ENCODE measurements at regions not wholly inside any gene's neighbourhood (a gene's known extent, or its start where the extent isn't known, plus 50 kb on each side); places are given as distances from the start of the nearest gene placed in this dataset.

GRCh38 chr20:52444455-52444854 lies 252.9 kb upstream of the ZFP64 start:
- ChIA-PET POLR2A (no interaction called here), CTCF (ENCODE audit: low intra/inter-chr PET ratio, low total read pairs) (no interaction called here)
- Histone ChIP-seq H3K27me3 (ENCODE audit: control insufficient read depth in 1 of 2, insufficient read depth in 2 of 2, low read length in 2 of 2) (no peaks in the 10 kb centered on the region), H3K9ac (ENCODE audit: insufficient read depth, low read depth, low read length) (no peak overlapping the region), H3K4me3 (replicated peaks in 1 of 3; ENCODE audit: insufficient read depth in 1 of 3, low read depth in 2 of 3, low read length in 3 of 3) (no peak overlapping the region), H3K79me2 (ENCODE audit: insufficient read depth, low read length) (no peaks in the 10 kb centered on the region), H3K36me3 (replicated peaks in 1 of 2; ENCODE audit: control insufficient read depth in 1 of 2, insufficient read depth in 2 of 2, low read length in 2 of 2) (no peaks in the 10 kb centered on the region), H3K4me2 (ENCODE audit: low read depth, low read length) (no peak overlapping the region), H3K27ac (ENCODE audit: extremely low read length, insufficient read depth, low read length) (no peak overlapping the region), H3K9me3 (ENCODE audit: low read length) (no peaks in the 10 kb centered on the region), H4K20me1 (ENCODE audit: insufficient read depth, low read length) (no peaks in the 10 kb centered on the region), H3K4me1 (ENCODE audit: insufficient read depth, low read length) (no peaks in the 10 kb centered on the region), H2AFZ (ENCODE audit: low read length) (no peak overlapping the region)
- intact Hi-C loops (cut with micrococcal nuclease; ENCODE audit: unreplicated experiment) (no loop called here), in situ Hi-C loops (cut with HindIII; ENCODE audit: extremely low pct_ligation_motif_present, low pct_unique_long_range_greater_than_20kb) (no loop called here)
- FAIRE-seq (no peak), DNase-seq (ENCODE audit: low spot score) (no peak), ATAC-seq (no peak)
- BruUV-seq (replicated peaks), result no TSS peak
- 5% methylated on average over 1 of the region's 1 CpG for WGBS (ENCODE audit: low lambda C conversion rate)
- no peak for TF ChIP-seq NFE2L1 (CRISPR knock-in tag; IDR thresholded peaks at IDR 0.05; ENCODE audit: borderline replicate concordance)
- no peak for TF ChIP-seq SKI (IDR thresholded peaks at IDR 0.05; ENCODE audit: partially characterized antibody)
- no peak for TF ChIP-seq EZH2 (conservative IDR thresholded peaks at IDR 0.05; ENCODE audit: low read depth, low read length)
- no peak for TF ChIP-seq RXRA (CRISPR knock-in tag; IDR thresholded peaks at IDR 0.05)
- no peak for TF ChIP-seq ZHX2 (IDR thresholded peaks at IDR 0.05; ENCODE audit: low read depth)
- no peak for TF ChIP-seq ZHX2 (CRISPR knock-in tag; IDR thresholded peaks at IDR 0.05; ENCODE audit: borderline replicate concordance)
- no peak for TF ChIP-seq PITX1 (CRISPR knock-in tag; IDR thresholded peaks at IDR 0.05)
- no peak for TF ChIP-seq RORA (CRISPR knock-in tag; IDR thresholded peaks at IDR 0.05)
- no peak for TF ChIP-seq ZNF678 (CRISPR knock-in tag; IDR thresholded peaks at IDR 0.05)
- TF ChIP-seq ZBTB14 (CRISPR knock-in tag; IDR thresholded peaks at IDR 0.05), result no peak
- no peak for TF ChIP-seq ZNF3 (CRISPR knock-in tag; IDR thresholded peaks at IDR 0.05)
- TF ChIP-seq DNMT1 (CRISPR knock-in tag; IDR thresholded peaks at IDR 0.05), result no peak
- TF ChIP-seq CBX5 (CRISPR knock-in tag; IDR thresholded peaks at IDR 0.05; ENCODE audit: borderline replicate concordance), result no peak
- no peak for TF ChIP-seq ZGPAT (CRISPR knock-in tag; IDR thresholded peaks at IDR 0.05)
- TF ChIP-seq ZUFSP (CRISPR knock-in tag; IDR thresholded peaks at IDR 0.05; ENCODE audit: borderline replicate concordance), result no peak
- TF ChIP-seq ZNF775 (CRISPR knock-in tag; IDR thresholded peaks at IDR 0.05; ENCODE audit: borderline replicate concordance), result no peak
- no peak for TF ChIP-seq BRCA1 (CRISPR knock-in tag; IDR thresholded peaks at IDR 0.05)
